D721Med (cell line): ENCODE measurements at regions not wholly inside any gene's neighbourhood (a gene's known extent, or its start where the extent isn't known, plus 50 kb on each side); places are given as distances from the start of the nearest gene placed in this dataset.

Experiments used
- DNase-seq: peaks from one replicate; pipeline ENCODE4 v3.0.0; 2011; ENCODE audit warnings: low spot score; ENCODE audit not compliant: insufficient read length
- FAIRE-seq: peaks from 2 replicates; lab custom pipeline; 2011; peaks lifted over from hg19 to GRCh38; lab: Jason Lieb, UNC
- TF ChIP-seq, protein P1 (sequence below): IDR thresholded peaks from 2 replicates; pipeline ENCODE4 v1.5.1; 2012; ENCODE audit warnings: mild to moderate bottlenecking, control low read depth; ENCODE audit not compliant: insufficient read depth; ENCODE audit errors: missing control alignments

DNA sequence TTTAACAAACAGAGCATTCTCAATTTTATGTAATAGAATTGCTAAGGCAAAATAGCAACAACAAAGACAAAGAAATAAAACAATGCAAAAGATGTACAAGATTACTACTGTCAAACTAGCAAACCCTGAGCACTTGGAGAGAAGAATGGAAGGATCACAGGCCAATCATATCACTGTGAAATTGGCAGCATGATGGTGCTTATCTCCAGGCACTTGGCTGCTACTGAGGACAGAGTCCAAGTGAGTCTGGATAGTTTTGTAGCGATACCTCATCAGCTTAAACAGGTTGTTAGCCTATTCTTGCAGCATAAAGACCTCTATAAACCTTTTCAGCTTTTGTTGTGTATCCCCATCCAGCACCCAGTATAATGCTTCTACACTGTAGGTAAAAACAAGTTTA is 117.7 kb downstream of the C4orf33 start:
- TF ChIP-seq, protein P1, sequence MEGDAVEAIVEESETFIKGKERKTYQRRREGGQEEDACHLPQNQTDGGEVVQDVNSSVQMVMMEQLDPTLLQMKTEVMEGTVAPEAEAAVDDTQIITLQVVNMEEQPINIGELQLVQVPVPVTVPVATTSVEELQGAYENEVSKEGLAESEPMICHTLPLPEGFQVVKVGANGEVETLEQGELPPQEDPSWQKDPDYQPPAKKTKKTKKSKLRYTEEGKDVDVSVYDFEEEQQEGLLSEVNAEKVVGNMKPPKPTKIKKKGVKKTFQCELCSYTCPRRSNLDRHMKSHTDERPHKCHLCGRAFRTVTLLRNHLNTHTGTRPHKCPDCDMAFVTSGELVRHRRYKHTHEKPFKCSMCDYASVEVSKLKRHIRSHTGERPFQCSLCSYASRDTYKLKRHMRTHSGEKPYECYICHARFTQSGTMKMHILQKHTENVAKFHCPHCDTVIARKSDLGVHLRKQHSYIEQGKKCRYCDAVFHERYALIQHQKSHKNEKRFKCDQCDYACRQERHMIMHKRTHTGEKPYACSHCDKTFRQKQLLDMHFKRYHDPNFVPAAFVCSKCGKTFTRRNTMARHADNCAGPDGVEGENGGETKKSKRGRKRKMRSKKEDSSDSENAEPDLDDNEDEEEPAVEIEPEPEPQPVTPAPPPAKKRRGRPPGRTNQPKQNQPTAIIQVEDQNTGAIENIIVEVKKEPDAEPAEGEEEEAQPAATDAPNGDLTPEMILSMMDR: no peak
- FAIRE-seq: no peak
- DNase-seq: no peak

DNA sequence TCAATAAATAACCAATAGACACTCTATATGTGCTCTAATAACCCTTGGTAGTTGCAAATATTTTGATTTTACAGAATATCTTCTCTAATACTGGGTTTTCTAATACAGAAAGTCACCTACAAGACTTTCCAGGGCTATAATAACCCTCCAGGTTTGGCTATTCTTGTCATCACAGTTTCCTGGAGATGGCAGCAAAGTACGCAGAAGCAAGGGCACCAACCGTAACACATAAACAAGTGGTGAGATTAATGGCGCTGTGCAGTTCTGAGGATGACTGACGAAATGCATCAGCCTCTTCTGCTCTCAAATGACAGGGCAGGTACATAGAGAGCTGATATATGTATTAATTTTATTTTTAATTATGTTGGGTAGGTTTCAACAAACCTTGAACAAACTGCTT is 122.4 kb downstream of the C4orf33 start:
- TF ChIP-seq, protein P1: peak; percentile 56
- FAIRE-seq: peak; percentile 51
- DNase-seq: no peak

- FAIRE-seq (peak; percentile 6), DNase-seq (no peak)
- TF ChIP-seq, protein P1: no peak
These were observed 122.9 kb downstream of the C4orf33 start for GRCh38 chr4:129218897-129219296.

DNA sequence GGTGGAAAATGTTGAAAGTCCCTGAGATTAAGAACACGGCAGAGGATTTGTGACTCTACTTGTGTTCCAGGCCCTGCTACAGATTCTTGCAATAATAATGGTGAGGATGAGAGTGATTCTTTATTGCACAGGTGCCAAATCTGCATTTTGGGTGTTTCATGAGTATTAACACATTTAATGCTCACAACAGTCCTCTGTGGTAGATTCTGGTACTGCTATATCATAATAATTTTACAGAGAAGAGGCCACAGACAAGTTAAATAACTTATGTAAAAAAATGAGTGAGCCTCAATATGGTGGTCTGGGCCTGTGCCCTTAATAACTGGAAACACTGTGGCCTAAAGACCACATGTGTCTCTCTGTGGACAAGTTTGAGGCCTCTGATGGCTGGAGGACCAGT is 124.3 kb downstream of the C4orf33 start:
- FAIRE-seq: no peak
- TF ChIP-seq, protein P1: no peak
- no peak for DNase-seq

DNA sequence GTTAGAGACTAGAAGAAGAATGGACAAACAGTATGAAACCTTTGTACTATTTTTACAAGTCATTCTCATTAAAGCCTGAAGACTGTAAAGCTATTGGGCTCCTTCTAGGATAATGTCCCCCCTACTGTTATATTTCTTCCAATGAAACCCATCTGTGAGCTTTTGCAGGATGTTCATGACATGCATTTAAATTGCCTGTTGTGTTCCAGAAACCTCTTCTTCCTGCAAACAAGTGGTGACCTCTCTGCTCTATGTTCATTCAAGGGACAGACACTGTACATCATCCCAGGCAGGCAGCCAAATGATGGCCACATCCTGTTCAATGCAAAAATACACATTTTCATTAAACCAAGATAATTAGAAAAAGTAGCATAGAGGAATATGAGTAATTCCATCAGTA is 128.0 kb downstream of the C4orf33 start:
- TF ChIP-seq, protein P1: no peak
- no peak for FAIRE-seq
- DNase-seq: no peak

DNA sequence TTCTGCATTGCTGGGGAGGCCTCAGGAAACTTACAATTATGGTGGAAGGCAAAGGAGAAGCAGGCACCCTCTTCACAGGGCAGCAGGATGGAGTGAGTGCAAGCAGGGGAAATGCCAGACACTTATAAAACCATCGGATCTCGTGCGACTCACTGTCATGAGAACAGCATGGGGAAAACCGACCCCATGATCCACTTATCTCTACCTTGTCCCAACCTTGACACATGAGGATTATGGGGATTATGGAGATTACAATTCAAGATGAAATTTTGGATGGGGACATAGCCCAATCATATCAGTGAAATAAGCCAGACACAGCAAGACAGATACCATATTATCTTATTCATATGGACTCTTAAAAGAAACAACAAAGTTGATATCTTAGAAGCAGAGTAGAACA is 134.9 kb downstream of the C4orf33 start:
- TF ChIP-seq, protein P1: no peak
- DNase-seq (no peak), FAIRE-seq (no peak)

DNA sequence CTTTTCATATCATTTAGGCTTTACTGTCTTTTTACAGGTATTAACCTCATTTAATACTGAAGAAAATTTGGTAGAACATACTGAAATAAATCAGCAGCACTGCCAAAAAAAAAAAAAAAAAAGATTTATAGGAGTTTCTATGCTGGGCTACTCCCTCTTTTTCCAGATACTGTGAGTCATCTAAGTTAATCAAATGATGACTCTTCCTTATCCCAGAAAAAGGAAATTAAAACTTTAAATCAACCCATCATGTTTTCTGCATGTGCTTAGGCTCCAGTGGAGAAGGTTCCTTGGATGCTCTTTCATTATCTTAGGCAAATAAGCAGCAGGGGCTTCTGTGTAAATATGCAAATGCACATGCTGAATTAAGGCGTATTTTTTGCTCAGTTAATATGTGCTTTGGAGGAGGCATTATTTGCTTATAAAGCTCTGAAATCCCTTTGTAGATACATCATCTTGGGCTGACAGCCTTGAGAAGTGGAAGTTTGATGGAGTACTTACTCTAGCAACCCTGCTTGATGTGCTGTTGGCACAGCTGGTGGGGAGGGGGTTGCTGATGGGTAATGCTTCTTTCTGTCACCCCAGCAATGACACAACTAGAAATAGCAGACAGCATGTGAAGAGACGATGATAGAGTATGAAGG is 136.1 kb downstream of the C4orf33 start:
- FAIRE-seq (no peak), DNase-seq (no peak)
- TF ChIP-seq, protein P1: no peak
